Erythroblast (primary cell): ENCODE measurements at regions not wholly inside any gene's neighbourhood (a gene's known extent, or its start where the extent isn't known, plus 50 kb on each side); places are given as distances from the start of the nearest gene placed in this dataset.
"Not testable (repeated sequence)": the region's sequence is repeated elsewhere in the genome, so short reads cannot be mapped to it uniquely, and the experiment has no call there.

Experiments used
- GATA1 ChIP-seq: IDR thresholded peaks from 2 replicates; pipeline ENCODE4 v1.6.1; 2011; ENCODE audit warnings: low read depth, mild to moderate bottlenecking, control low read depth, low read length, moderate library complexity
- POLR2A ChIP-seq: IDR thresholded peaks from 2 replicates; pipeline ENCODE4 v1.6.1; 2011; ENCODE audit warnings: mild to moderate bottlenecking, low read length

DNA sequence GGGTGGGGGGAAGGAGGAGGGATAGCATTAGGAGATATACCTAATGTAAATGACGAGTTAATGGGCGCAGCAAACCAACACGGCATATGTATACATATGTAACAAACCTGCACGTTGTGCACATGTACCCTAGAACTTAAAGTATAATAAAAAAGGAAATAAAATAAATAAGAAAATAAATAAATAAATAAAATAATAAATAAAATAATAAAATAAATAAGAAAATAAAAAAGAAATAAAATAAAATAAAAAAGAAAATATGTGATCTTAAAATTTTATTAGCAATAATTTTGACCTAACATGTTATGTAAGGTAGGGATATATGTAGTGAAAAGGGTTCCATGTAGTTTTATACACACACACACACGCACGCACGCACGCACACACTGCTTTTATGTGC is 195.5 kb upstream of the PLPPR1 start:
- not testable (repeated sequence) for TF ChIP-seq POLR2A, GATA1
